SK-MEL-5 (cell line): ENCODE measurements at regions not wholly inside any gene's neighbourhood (a gene's known extent, or its start where the extent isn't known, plus 50 kb on each side); places are given as distances from the start of the nearest gene placed in this dataset.
"Not testable (repeated sequence)": the region's sequence is repeated elsewhere in the genome, so short reads cannot be mapped to it uniquely, and the experiment has no call there.

Experiments used
- DNase-seq: peaks from one replicate; pipeline ENCODE4 v3.0.0-alpha.2; 2016; ENCODE audit warnings: low read depth, low spot score
- in situ Hi-C: cut with HindIII; loops from 2 replicates; pipeline ENCODE4 v1.10.0; 2016; ENCODE audit warnings: low sequenced_read_pairs, high pct_unique_total_duplicates, low pct_unique_long_range_greater_than_20kb

DNA sequence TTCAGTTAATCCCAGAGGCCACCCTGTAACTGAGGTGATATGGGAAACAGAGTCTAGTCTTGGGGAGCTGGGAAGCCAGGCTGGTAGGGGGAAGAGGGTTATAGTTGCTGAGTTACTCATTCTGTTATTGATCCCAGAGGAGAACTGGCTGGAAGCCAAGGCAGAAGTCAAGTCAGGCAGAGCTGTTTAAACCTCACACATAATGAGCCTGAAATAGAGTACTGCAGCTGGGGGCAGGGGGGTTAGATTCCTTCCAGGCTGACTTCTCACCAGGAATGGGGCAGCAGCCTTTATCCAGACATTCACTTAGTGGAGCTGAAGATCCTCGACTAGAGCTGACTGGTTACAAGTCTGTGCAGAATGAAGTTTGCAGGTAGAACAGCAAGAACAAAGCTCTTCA is 144.9 kb downstream of the C4orf33 start:
- in situ Hi-C loops: no loop called here
- no peak for DNase-seq

DNA sequence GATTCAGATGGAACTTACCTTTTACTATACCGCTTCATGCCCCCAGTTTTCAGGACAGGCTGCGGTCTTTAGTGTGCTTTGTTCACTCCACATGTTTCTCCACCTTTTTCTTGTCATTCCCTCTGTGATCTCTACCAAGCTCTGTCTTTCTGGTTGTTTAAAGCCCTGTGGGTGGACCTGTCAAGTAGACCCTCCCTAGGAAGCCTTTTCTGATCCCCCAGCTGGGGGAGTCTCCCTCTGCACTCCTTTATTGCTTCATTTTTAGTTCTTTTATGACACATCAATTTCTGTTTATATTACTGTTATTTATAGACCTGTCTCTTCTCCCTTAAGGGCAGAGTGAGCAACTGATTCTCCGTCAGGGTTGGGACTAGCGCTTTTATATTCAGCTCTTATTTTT is 150.2 kb downstream of the C4orf33 start:
- DNase-seq: no peak
- in situ Hi-C loops: no loop called here

DNA sequence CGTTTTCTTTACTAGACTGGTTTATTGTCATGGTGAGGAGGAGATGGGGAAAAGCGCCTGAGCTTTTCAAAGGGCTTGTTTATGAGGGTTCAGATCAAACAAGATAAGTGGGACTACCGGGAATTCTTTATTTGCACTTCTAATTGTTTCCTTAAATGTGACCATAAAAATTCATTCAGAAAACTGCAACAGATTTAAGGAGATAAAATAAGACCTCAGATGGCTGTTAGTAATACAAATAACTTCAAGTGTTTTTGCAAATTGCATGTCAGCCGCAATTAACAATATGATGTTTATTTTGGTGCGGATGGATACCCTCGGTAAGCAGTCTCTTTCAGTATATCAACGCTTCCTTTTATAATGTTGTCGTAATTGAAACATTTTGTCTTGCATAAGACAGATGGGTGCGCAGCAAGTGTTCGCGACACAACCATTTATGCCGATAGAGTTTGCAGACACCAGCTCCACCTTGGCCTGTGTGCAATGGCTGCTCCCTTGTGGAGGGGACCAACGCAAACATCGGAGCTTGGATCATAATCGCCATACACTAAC is 151.0 kb downstream of the C4orf33 start:
- DNase-seq: no peak
- in situ Hi-C loops: no loop called here

DNA sequence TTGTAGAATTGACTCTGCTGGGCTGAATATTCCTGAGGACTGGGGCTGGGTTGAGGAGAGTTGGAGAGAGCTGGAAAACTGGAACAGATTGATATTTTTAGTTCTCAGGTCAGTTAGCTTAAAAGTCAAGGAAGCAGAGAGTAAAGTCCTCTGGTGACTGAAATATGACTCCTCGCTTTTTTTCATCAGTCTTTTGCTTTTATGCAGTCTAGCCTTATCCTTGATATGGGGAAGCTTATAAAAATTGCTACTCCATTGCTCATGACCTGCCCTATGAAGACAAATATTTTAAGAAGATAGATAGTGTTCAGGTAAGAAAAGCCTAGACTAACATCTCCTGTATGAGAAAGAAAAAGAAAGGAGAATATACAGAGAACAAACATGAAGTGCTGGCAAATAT is 152.7 kb downstream of the C4orf33 start:
- DNase-seq: no peak
- in situ Hi-C loops: no loop called here

DNA sequence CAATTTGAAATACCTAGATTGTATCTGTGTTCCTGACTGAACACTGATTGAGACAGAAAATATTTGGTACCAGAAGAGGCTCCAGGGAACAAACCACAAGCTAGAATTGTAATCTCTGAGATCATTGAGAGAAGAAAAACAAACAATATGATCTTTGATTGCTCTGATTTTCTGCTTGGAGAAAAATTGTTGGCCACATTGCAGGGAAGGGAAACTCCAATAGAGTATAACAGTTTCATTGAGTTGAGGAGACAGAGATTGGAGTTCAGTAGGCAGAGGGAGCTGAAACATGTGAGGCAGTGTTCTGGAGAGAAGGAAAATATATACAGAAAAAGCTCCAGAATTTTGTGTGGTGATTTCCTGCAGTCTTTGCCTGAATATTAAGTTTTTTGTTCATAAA is 158.2 kb downstream of the C4orf33 start:
- DNase-seq: peak; percentile 23
- in situ Hi-C loops: no loop called here

DNA sequence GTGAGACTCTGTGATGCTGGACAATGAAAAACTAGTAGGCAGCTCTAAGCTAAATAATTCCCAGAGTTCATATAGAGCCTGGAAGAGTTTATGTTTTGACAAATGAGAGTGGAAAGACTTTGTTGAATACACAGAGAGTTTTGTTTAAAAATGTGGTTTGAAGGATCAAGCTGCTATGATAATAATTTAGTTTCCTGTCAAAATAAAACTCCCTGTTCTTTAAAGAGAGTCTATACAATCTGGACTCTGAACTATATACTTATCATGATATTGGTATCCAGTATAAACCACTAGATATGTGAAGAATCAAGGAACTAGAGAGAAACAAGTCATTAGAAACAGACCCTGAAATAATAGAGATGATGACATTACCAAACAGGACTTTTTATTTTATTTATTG is 158.6 kb downstream of the C4orf33 start:
- no peak for DNase-seq

DNA sequence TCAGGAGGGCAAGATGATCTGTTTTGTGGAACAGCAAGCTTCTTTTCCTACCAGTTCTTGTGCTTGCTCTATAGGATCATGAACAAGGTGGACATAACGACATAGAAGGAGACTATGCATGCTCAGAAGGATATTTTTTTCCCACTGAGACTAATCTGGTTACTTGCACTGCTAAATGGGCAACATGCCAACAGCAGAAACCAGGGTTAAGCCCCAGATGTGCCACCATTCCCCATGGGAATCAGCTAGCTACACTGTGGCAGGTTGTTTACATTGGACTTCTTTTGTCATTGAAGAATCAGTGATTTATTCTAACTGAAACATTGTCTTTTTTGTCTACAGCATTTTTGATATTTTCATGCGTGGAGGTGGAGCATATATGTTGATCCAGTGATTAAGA is 165.6 kb downstream of the C4orf33 start:
- in situ Hi-C loops: no loop called here
- DNase-seq: no peak

More for the DNA sequence above, 158.6 kb downstream of the C4orf33 start:
- in situ Hi-C loops: no loop called here

DNA sequence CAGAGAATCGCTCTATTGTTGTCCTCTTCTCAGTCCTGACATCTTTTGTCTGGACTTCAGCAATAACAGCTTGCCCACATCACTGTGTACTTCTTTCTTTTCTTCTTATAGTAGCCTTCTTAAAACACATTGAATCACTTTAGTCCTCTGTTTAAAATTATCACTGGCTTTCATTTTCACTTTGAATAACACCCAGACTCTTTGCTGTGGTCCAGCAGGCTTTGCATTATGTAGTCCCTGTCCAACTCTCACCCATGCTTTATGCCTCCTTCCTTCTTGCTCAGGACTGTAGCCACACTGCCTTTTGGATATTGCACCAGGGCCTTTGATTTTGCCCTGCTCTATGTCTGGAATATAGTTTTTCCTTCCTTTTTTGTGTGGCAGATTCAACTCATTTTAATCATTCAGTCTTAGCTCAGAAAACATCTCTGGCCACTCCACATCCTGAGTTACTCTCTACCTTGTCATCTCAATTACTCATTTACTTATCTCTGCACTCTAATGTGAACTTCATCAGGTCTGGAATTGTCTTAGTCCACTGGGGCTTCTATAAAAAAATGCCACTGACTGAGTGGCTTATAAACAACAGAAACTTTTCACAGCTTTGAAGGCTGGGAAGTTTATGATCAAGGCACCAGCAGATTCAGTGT is 168.2 kb downstream of the C4orf33 start:
- in situ Hi-C loops: no loop called here
- DNase-seq: no peak

DNA sequence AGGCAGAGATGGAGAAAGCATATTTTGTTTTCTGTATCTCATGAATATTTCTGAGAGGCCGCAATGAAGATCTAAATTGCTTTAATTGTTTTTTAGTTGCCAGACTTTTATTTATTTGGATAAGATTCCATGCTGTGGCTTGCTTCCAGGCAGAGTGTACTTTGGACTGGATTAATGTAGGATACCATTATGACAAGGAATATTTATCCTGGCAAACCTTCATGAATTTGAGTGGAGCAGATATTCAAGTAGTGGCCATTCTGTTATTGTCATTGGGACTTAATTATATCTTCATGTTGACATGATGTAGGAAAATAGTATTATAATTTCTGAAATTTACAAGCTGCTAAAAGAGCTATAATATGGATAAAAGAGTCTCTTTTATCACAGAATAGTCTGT is 182.9 kb downstream of the C4orf33 start:
- in situ Hi-C loops: no loop called here
- DNase-seq: no peak

DNA sequence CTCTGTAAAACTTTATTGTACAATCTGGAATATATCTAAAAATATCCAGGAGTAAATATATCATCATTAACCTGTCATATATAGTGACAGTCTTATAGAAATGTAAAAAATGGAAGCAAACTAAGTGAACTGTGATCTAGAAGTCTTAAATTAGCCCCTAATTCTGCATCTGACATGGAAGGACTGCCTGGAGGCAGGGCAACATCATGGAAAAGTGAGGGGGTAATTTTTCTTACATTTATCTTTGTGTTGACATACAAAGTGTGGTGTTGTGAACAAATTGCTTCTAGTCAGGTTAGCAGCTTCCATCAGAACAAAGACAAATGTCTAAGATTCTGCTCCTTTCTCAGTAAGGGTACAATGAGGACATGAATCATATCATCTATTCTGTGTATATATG is 186.3 kb downstream of the C4orf33 start:
- in situ Hi-C loops: no loop called here
- no peak for DNase-seq

DNA sequence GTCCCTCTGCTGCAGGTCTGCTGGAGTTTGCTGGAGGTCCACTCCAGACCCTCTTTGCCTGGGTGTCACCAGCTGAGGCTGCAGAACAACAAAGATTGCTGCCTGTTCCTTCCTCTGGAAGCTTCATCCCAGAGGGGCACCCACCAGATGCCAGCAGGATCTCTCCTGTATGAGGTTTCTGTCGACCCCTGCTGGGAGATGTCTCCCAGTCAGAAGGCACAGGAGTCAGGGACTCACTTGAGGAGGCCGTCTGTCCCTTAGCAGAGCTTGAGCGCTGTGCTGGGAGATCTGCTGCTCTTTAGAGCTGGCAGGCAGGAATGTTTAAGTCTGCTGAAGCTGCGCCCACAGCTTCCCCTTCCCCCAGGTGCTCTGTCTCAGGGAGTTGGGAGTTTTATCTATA is 196.2 kb downstream of the C4orf33 start:
- in situ Hi-C loops, DNase-seq: not testable (repeated sequence)

DNA sequence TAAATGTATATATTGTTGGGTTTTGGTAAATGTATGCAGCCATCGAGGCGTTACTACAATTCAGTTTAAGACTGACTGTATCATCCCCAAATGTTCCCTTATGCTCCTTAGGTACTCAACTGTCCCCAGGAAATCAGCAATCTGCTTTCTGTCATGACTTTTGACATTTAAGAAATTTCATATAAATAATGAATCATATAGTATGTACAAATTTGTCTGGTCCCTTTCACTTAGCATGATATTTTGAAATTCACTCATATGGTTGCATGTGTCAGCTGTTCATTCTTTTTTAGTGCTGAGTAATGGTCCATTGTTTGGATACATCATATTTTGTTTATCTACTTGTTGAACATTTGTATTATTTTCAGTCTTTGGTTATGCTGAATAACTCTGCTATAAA is 218.8 kb downstream of the C4orf33 start:
- DNase-seq: no peak
- in situ Hi-C loops: no loop called here

DNA sequence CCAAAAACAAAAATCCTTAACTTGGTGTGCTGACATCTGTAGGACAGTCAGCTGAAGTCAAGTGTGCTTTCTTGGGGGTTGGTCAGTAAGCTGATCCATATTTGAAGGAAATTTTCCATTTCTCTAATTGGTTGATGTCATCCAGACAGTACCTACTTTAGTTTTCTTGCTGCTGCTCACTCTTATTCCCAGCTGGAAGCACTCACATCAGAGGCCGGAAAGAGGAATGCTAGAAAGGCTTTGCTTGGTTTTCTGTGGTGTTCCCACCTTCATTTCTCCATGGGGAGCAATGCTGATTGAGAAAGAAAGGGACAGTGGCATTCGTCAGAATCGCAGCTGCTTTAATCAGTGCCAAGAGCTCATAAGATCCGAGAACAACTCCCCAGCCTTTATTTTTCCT is 227.0 kb downstream of the C4orf33 start:
- DNase-seq: no peak
- in situ Hi-C loops: no loop called here

DNA sequence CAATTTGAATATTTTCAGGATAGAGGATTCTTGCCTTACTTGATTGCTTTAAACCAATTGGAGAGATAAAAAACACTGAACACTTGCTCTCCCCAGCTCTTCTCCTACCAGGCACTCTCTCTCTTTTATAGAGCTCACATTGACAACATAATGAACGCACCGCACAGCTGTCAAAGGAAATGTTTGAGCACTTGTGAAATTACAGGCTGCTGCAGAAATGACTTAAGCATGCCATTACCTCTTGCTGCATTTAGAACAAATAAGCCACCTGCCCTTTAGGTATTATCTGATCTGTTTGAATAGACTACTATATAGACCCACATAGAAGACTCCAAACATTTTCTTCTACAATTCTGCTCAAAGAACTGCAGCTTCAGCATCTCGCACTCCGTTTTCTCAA is 227.7 kb downstream of the C4orf33 start:
- in situ Hi-C loops: no loop called here
- no peak for DNase-seq

DNA sequence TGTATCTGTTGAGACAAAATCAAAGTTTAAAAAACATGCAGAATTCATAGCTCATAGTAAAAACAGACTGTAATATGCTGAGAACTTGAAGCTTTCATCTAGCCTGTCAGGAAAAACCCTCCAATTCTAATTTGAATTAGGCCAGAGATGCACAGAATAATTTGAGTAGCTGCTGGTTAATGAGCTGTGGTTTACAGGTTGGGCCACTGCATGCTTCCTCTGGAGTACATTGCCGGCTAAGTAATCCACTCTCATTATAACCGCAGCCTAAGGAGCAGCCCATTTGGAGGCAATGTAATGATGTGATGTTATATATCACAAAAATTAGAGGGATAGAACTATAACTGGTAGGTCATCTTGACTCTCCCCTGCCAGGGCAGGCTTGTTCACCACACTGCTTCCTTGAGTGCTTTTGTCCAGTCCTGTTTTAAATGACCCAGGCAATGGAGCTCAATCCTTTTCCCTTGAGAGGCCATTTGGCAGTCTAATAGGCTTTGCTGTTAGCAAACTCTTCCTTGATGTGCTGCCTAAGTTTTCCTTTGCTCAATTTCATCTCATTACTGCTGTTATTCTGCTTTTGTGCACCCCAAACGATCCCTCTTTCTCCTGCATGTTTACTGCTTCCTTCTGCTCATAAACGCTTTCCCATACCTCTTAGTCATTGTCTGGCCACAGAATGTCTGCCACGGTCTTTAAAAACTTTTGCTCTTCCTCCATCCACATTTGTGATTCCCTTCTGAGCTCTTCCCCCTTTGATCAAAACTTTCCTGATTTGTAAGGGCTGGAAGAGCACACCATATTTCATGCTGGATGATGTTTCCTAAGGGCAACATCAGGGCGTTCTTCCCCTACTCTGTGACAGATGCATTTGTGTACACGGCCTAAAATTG is 230.9 kb downstream of the C4orf33 start:
- no peak for DNase-seq
- in situ Hi-C loops: no loop called here

DNA sequence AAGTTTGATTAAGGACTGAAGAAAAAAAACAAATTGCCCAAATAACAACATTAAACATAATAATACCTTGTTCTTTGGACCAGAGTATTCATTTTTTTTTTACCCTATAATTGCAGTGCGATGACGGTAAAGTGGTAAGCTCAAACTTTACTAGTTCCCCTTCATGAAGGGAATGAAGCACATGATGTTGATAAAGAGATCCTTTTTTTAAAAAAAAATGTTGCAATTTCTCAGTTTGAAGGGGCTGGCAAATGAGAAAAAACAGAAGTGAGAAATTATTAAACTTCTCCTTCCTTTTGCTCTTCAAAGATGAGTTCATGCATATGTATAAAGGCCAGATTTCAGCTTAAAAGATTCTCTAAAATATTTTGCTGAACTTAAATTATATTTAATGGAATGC is 231.7 kb downstream of the C4orf33 start:
- DNase-seq: no peak
- in situ Hi-C loops: no loop called here

DNA sequence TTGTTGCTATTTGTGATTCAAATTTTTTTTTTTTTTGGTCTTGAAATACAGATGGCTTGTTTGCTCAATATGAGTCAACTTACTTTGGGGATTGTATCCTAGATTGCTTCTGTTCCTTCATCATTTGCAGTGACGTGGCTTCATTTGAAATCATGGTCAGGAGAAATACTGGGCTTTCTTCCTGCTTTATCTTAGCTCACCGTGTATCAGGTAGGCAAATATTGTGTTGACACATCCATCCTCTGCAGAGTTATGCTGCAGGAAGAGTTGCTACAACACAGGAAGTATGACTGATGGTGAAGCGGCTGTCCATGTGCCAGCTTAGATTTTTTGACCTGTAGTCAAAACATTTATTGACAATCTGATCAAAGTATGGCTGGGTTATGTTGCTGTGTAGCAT is 232.2 kb downstream of the C4orf33 start:
- no peak for DNase-seq
- in situ Hi-C loops: no loop called here

DNA sequence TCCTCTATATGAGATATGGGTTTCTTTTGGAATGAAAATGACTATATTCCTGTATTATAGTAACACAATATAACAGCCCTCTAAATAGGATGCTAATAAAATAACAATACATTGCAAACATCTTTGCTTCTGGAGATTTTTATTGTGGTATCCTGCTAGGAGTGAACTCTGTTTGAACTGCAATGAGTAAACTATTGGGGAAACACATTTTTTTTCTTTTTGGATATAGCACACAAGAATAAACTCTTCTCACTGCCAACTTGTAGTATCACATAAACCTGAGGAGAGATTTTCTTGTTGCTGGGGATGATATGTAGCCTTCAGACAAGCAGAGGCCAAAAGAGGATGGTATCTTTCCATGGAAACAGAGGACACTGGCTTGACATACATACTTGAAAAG is 238.2 kb downstream of the C4orf33 start:
- DNase-seq: no peak
- in situ Hi-C loops: no loop called here

DNA sequence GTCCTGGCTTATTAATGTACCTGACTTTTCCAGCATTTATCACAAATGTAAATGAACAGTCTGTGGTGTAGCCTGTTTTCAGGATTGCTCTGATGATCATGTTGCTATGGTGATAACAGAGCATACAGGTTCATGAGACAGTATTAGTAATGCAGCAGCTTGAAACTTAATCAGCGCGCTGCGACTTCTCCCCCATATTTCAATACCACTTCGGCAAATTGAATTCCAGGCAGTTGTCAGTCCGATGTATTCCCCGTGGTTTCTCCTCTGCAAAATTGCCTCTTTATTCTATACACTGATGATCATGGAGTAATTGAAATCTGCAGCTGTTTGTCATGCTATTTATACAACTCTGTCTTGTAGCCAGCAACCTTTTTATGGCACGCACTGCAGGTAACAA is 239.3 kb downstream of the C4orf33 start:
- in situ Hi-C loops: no loop called here
- no peak for DNase-seq
